ENCODE measurements at regions not wholly inside any gene's neighbourhood (a gene's known extent, or its start where the extent isn't known, plus 50 kb on each side); places are given as distances from the start of the nearest gene placed in this dataset.

DNA sequence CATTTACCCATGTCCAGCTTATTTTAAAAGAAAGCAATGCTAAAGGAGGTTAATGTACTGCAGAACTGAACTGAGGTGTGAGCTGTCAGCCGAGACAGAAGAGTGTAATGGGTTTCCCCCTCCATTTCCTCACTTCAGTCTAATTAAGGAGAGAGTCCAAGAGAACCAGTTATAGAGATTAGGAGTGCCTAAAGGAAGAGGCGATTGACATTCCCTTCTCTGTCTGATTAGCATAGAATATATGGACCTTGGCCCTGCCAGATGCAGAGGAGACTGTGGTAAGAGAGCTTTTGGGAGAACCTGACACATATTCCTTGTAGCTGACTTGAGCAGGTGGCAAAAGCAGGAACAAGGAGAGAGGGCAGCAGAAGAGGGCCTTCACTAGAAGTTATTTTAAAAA is 137.5 kb upstream of the INPP4B start:
- TF ChIP-seq, protein P1, sequence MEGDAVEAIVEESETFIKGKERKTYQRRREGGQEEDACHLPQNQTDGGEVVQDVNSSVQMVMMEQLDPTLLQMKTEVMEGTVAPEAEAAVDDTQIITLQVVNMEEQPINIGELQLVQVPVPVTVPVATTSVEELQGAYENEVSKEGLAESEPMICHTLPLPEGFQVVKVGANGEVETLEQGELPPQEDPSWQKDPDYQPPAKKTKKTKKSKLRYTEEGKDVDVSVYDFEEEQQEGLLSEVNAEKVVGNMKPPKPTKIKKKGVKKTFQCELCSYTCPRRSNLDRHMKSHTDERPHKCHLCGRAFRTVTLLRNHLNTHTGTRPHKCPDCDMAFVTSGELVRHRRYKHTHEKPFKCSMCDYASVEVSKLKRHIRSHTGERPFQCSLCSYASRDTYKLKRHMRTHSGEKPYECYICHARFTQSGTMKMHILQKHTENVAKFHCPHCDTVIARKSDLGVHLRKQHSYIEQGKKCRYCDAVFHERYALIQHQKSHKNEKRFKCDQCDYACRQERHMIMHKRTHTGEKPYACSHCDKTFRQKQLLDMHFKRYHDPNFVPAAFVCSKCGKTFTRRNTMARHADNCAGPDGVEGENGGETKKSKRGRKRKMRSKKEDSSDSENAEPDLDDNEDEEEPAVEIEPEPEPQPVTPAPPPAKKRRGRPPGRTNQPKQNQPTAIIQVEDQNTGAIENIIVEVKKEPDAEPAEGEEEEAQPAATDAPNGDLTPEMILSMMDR (IDR thresholded peaks at IDR 0.05), result no peak
- TF ChIP-seq POLR2A (IDR thresholded peaks at IDR 0.05), result no peak
